Pancreas (tissue), 10 donors: ENCODE measurements at regions not wholly inside any gene's neighbourhood (a gene's known extent, or its start where the extent isn't known, plus 50 kb on each side); places are given as distances from the start of the nearest gene placed in this dataset.

Source experiments
- ATAC-seq, 4 donors: fragments of 200-7000 bp; cut with Tn5 transposase; one replicate each; pipeline versions ENCODE4 v1.8.0 to v1.9.1; 2020; ENCODE audit warnings: mild to moderate bottlenecking in 4 of 4, moderate library complexity in 4 of 4
- DNase-seq, 6 donors: peaks; one replicate each; pipeline ENCODE4 v3.0.0-alpha.2; 2020
- FAIRE-seq: peaks from 2 replicates; lab custom pipeline; 2012; peaks lifted over from hg19 to GRCh38; lab: Jason Lieb, UNC
- H3K27ac ChIP-seq, 4 donors: fragments of 200-600 bp; sonication (generic); 1 replicate in 3 of 4; 2 replicates in 1 of 4; pipeline versions ENCODE4 v1.5.0 to v1.8.0; 2020
- H3K27me3 ChIP-seq, 4 donors: fragments of 200-600 bp; one replicate each; pipeline ENCODE4 v1.8.0; 2021
- H3K36me3 ChIP-seq, 3 donors: fragments of 200-600 bp; sonication (generic) in 1 of 3; one replicate each; pipeline versions ENCODE4 v1.5.0 to v1.8.0; 2020 to 2021
- H3K4me1 ChIP-seq, 3 donors: fragments of 200-600 bp; one replicate each; pipeline ENCODE4 v1.8.0; 2021
- H3K4me3 ChIP-seq, 4 donors: fragments of 200-600 bp; sonication (generic) in 2 of 4; one replicate each; pipeline versions ENCODE4 v1.5.0 to v1.8.0; 2020 to 2021
- H3K9me3 ChIP-seq, 4 donors: fragments of 200-600 bp; one replicate each; pipeline ENCODE4 v1.8.0; 2021
- WGBS, 2 donors: extraction: QIAGEN DNeasy Blood & Tissue Kit; methylation state at CpG; one replicate each; pipeline ENCODE4 v1.1.7; 2013; 5-methylcytosine and 5-hydroxymethylcytosine counted together
- intact Hi-C, 3 donors: fragments of 100-400 bp; cut with DNase I; formaldehyde crosslinking; loops; one replicate each; pipeline versions ENCODE4 v1.11.1 to v1.14.2; 2022
- TF ChIP-seq, protein P1 (sequence below), 4 donors: fragments of 200-600 bp; sonication (generic) in 3 of 4; IDR thresholded peaks; one replicate each; pipeline versions ENCODE4 v1.5.0 to v1.8.0; 2021; ENCODE audit warnings: antibody characterized with exemption in 4 of 4
- donor health status: healthy with polysubstance abuse.
- donor health status: DM: no; HTN: no; CAD: no; lungs with moderate emphysema.
- donor health status: DM: no; HTN: no; CAD: no.
- donor health status: control.
- donor health status: control.
- donor health status: Bipolar disorder and iron deficiency.
- donor health status: DM: yes; HTN: yes; CAD: no.
- donor health status: DM: no; HTN: no; CAD: no.
- donor health status: DM: no; HTN: no; CAD: no.
- donor health status: DM: yes; HTN: yes; CAD: no.

DNA sequence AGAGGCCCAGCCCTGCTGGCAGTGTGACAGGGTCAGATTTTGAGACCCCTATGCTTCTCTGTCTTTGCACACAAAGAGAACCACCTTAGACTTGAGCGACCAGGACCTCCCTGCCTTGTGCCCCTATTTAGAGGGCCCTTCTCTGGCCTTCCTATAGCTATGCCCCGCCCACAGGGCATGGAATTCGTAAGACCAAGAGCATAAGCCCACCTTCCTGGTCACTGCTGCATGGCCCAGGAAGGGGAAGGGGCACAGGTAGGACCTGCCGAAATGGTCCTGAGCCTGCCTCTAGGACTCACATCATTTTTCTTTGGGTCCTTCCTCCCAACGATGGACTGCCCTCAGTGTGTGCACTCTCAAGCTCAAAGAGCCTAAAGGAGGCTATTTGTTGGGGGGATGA is 65.1 kb upstream of the SRSF6 start:
- 57 to 68% methylated on average over 5 of the region's 5 CpGs for WGBS, 2 donors
- DNase-seq: no peak
- H3K27me3 ChIP-seq: no peaks in the 10 kb centered on the region
- FAIRE-seq: no peak
- TF ChIP-seq, protein P1, sequence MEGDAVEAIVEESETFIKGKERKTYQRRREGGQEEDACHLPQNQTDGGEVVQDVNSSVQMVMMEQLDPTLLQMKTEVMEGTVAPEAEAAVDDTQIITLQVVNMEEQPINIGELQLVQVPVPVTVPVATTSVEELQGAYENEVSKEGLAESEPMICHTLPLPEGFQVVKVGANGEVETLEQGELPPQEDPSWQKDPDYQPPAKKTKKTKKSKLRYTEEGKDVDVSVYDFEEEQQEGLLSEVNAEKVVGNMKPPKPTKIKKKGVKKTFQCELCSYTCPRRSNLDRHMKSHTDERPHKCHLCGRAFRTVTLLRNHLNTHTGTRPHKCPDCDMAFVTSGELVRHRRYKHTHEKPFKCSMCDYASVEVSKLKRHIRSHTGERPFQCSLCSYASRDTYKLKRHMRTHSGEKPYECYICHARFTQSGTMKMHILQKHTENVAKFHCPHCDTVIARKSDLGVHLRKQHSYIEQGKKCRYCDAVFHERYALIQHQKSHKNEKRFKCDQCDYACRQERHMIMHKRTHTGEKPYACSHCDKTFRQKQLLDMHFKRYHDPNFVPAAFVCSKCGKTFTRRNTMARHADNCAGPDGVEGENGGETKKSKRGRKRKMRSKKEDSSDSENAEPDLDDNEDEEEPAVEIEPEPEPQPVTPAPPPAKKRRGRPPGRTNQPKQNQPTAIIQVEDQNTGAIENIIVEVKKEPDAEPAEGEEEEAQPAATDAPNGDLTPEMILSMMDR (IDR thresholded peaks at IDR 0.05): no peak
- H3K4me1 ChIP-seq: no peaks in the 10 kb centered on the region
- no peak for ATAC-seq
- H3K9me3 ChIP-seq: no peaks in the 10 kb centered on the region
- no peaks in the 10 kb centered on the region for H3K36me3 ChIP-seq
- intact Hi-C loops: no loop called here
- H3K27ac ChIP-seq: no peak overlapping the region
- no peak overlapping the region for H3K4me3 ChIP-seq

DNA sequence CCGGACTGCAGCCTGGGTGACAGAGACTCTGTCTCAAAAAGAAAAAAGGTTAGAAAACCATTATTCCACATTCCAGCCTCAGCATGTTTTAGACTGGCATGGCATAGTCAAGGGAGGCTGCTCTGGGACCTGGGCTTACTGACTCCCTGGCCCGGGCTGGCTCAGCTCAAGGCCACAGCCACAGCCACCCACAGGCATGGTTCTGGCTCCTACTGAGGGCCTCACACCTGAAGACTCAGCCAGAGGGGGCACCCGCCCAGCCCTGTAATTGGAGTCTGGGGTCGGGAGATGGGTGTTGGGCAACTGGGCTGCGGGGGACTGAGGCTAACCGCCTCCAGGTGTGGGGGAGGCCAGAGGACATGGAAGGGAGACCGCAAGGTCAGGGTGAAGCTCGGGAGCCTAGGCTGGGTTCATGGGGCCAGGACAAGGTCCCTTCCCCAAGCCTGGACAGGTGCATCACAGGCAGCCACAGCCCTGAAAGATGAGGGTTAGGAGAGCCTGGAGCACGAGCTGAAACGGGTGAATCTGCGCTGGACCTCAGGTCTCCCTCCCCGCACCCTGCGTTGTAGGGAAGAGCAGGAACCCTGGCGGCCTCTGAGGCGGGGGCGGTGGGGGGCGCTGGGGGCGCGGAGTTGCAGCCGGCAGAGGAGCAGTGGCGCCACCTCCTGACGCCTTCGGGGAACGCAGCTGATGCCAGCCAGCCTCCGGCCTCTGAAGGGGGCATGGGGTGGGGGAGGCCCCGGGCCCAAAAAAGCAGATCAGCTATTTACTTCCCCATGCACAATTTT is 67.7 kb upstream of the SRSF6 start:
- TF ChIP-seq, protein P1 (IDR thresholded peaks at IDR 0.05): no peak
- WGBS, 2 donors: 31 to 32% methylated on average over 23 to 26 of the region's 26 CpGs
- peak in 1 of 6 donors; percentile 36 for DNase-seq
- intact Hi-C loops: no loop called here
- no peaks in the 10 kb centered on the region for H3K4me1 ChIP-seq
- H3K36me3 ChIP-seq: no peaks in the 10 kb centered on the region
- no peak for ATAC-seq
- no peak for FAIRE-seq
- H3K9me3 ChIP-seq: no peaks in the 10 kb centered on the region
- H3K27me3 ChIP-seq: no peaks in the 10 kb centered on the region
- H3K4me3 ChIP-seq: no peak overlapping the region
- H3K27ac ChIP-seq: no peak overlapping the region

DNA sequence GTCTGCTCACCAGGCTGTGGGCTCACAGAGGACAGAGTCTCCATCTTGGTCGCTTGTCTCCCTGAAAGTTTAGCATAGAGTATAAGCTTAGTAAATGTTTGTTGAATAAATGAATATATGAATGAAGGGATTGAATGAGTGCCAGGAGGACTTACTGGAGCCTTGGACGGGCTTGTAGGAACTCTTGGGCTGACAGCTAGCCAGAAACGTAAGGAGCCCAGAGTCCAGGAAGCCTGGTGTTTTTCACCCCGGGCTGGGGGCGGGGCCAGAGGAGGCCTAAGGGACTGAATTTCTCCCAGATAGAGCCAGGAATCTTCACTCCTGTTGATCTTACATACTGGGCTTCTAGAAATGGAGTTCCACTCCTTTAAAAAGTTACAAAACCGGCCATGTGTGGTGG is 68.5 kb upstream of the SRSF6 start:
- FAIRE-seq (no peak), ATAC-seq (peak in 3 of 4 donors; percentile 52 to 57 (median 56)), DNase-seq (no peak)
- intact Hi-C loops: no loop called here
- Histone ChIP-seq H3K4me1 (no peaks in the 10 kb centered on the region), H3K27me3 (no peaks in the 10 kb centered on the region), H3K9me3 (no peaks in the 10 kb centered on the region), H3K36me3 (no peaks in the 10 kb centered on the region), H3K27ac (no peak overlapping the region), H3K4me3 (no peak overlapping the region)
- TF ChIP-seq, protein P1 (IDR thresholded peaks at IDR 0.05): no peak
- WGBS, 2 donors: 58 to 60% methylated on average over 6 of the region's 6 CpGs

DNA sequence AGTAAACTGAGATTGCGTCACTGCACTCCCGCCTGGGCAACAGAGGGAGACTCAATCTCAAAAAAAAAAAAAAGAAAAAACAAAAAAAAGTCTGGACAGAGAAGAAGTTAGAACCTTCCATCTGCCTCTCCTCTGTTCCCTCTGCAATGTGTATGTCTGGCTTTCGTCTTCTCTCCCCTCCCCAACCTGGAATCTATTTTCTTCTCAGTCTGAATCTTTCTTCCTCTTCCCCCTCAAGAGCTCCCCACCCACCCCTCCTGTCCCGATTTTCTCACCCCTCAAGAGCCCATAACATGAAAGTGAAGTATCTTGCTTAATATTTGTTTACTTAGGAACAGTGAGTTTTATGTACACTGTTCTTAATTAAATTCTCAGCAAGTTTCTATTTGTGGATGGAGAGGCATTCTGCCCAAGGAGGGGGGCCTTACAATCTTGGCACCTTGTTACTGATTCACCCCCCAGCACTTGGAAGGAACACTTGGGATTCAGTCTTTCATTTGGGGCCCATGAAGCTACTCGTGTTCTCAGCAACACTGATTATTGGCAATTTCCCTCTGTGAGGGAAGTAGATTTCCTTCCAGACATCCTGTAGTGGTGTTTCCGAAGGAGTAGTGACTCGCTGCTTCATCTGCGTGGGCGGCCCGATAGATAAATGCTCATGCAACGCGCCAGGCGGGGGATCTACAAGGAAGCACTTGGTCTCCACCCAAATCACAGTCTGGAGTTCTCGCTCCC is 69.3 kb upstream of the SRSF6 start:
- DNase-seq (peak in 3 of 6 donors; percentile 18 to 33 (median 26)), ATAC-seq (peak in 3 of 4 donors; percentile 32 to 61 (median 60)), FAIRE-seq (no peak)
- TF ChIP-seq, protein P1 (IDR thresholded peaks at IDR 0.05): no peak
- Histone ChIP-seq H3K4me3 (no peak overlapping the region), H3K27me3 (no peaks in the 10 kb centered on the region), H3K9me3 (no peaks in the 10 kb centered on the region), H3K4me1 (no peaks in the 10 kb centered on the region), H3K27ac (no peak overlapping the region), H3K36me3 (no peaks in the 10 kb centered on the region)
- intact Hi-C loops: no loop called here
- 51% methylated on average over 14 of the region's 14 CpGs for WGBS, 2 donors
